ENCODE measurements at regions not wholly inside any gene's neighbourhood (a gene's known extent, or its start where the extent isn't known, plus 50 kb on each side); places are given as distances from the start of the nearest gene placed in this dataset.
"Not testable (repeated sequence)": the region's sequence is repeated elsewhere in the genome, so short reads cannot be mapped to it uniquely, and the experiment has no call there.

GRCh38 chr7:50854831-50855230 is 72.1 kb upstream of the GRB10 start:
- DNase-seq (ENCODE audit: low read depth in 2 of 2) = no peak

GRCh38 chr7:50854247-50854646 is 71.6 kb upstream of the GRB10 start:
- no peak for DNase-seq (ENCODE audit: low read depth in 2 of 2)

- no peak for DNase-seq (ENCODE audit: low read depth in 2 of 2)
Observed at GRCh38 chr7:50853311-50853710, 70.6 kb upstream of the GRB10 start.

GRCh38 chr7:50852901-50853300 is 70.2 kb upstream of the GRB10 start:
- DNase-seq (ENCODE audit: low read depth in 2 of 2) = no peak

GRCh38 chr7:50851891-50852290 is 69.2 kb upstream of the GRB10 start:
- no peak for DNase-seq (ENCODE audit: low read depth in 2 of 2)

GRCh38 chr7:50851451-50851850 is 68.8 kb upstream of the GRB10 start:
- DNase-seq (ENCODE audit: low read depth in 2 of 2) = no peak

GRCh38 chr7:50849991-50850390 is 67.3 kb upstream of the GRB10 start:
- DNase-seq (ENCODE audit: low read depth in 2 of 2) = no peak

- DNase-seq (ENCODE audit: low read depth in 2 of 2) = no peak
Observed at GRCh38 chr7:50848203-50848602, 65.5 kb upstream of the GRB10 start.

GRCh38 chr7:50844861-50845260 is 62.2 kb upstream of the GRB10 start:
- not testable (repeated sequence) for DNase-seq (ENCODE audit: low read depth in 2 of 2)

GRCh38 chr7:50842041-50842440 is 59.3 kb upstream of the GRB10 start:
- DNase-seq (ENCODE audit: low read depth in 2 of 2) = no peak

GRCh38 chr7:50838675-50839377 is 56.1 kb upstream of the GRB10 start:
- DNase-seq (ENCODE audit: low read depth in 2 of 2) = no peak

GRCh38 chr7:50837965-50838364 is 55.3 kb upstream of the GRB10 start:
- DNase-seq (ENCODE audit: low read depth in 2 of 2) = no peak

GRCh38 chr7:50836646-50837045 is 54.0 kb upstream of the GRB10 start:
- DNase-seq (ENCODE audit: low read depth in 2 of 2) = no peak

- DNase-seq (ENCODE audit: low read depth in 2 of 2) = no peak
Observed at GRCh38 chr7:50835156-50835555, 52.5 kb upstream of the GRB10 start.

- DNase-seq (ENCODE audit: low read depth in 2 of 2) = no peak
Observed at GRCh38 chr7:50834679-50835078, 52.0 kb upstream of the GRB10 start.

- no peak for DNase-seq (ENCODE audit: low read depth in 2 of 2)
Observed at GRCh38 chr7:50834031-50834535, 51.4 kb upstream of the GRB10 start.

- DNase-seq (ENCODE audit: low read depth in 2 of 2) = no peak
Observed at GRCh38 chr7:50832744-50833143, 50.0 kb upstream of the GRB10 start.

Measured in stimulated activated CD8-positive, alpha-beta memory T cell treated with anti-CD3 and anti-CD28 coated beads, Interleukin-7, amount 100 ng/mL, for 4 hours (primary cell).